Activated B cell treated with CpG ODN at 0.5 μM for 24 hours (primary cell): ENCODE measurements at regions not wholly inside any gene's neighbourhood (a gene's known extent, or its start where the extent isn't known, plus 50 kb on each side); places are given as distances from the start of the nearest gene placed in this dataset.

Experiments used
- ATAC-seq: fragments of 200-7000 bp; cut with Tn5 transposase; one replicate; pipeline ENCODE4 v1.10.0; 2021; ENCODE audit warnings: low read depth, mild to moderate bottlenecking, moderate library complexity
- CTCF ChIA-PET: fragments of 350-600 bp; sonication (Branson Sonifier 250); formaldehyde crosslinking; loops from one replicate; lab custom pipeline; 2021; ENCODE audit warnings: antibody characterized with exemption; lab: Charles Lee
- POLR2A ChIA-PET: fragments of 350-600 bp; sonication (Branson Sonifier 250); formaldehyde crosslinking; loops from one replicate; lab custom pipeline; 2021; ENCODE audit warnings: antibody characterized with exemption; lab: Charles Lee
- DNase-seq: peaks from one replicate; pipeline ENCODE4 v3.0.0; 2022
- H3K27ac Mint-ChIP-seq: one replicate; pipeline ENCODE4 v1.8.0; 2020; ENCODE audit warnings: mixed read lengths
- H3K27me3 Mint-ChIP-seq: one replicate; pipeline ENCODE4 v1.8.0; 2021; ENCODE audit warnings: mixed read lengths
- H3K36me3 Mint-ChIP-seq: one replicate; pipeline ENCODE4 v1.8.0; 2021; ENCODE audit warnings: low read depth, mixed read lengths
- H3K4me1 Mint-ChIP-seq: one replicate; pipeline ENCODE4 v1.8.0; 2021; ENCODE audit warnings: mixed read lengths
- H3K4me3 Mint-ChIP-seq: one replicate; pipeline ENCODE4 v1.8.0; 2020; ENCODE audit warnings: mild to moderate bottlenecking, mixed read lengths
- H3K9me3 Mint-ChIP-seq: one replicate; pipeline ENCODE4 v1.8.0; 2020; ENCODE audit warnings: mixed read lengths
- CTCF ChIP-seq: fragments of 200-600 bp; IDR thresholded peaks from one replicate; pipeline ENCODE4 v1.8.0; 2022; ENCODE audit warnings: antibody characterized with exemption, mild to moderate bottlenecking
- intact Hi-C: fragments of 100-400 bp; cut with micrococcal nuclease; formaldehyde crosslinking; loops from one replicate; pipeline ENCODE4 v1.15.1; 2024

DNA sequence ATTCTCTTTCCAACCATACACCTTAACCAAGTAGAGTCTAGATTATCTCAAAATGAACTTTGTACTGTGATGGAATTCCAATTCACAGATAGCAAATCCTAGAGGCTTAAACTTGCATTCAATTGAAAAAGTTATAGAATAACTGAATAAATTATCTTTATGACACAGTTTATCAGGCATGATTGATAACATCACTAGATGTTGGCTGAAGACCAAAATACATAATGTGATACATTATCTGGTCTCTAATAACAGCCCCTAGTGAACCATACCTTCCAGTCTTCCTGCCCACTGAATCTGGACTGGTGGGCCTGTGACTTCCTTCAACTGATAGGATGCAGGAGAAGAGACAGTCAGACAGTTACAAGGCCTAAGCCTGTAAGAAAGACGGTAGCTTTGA, 165.2 kb upstream of the CMC1 start:
- CTCF ChIA-PET, result no interaction called here
- Mint-ChIP-seq H3K27ac (no peak overlapping the region), H3K27me3 (no peaks in the 10 kb centered on the region), H3K4me3 (no peak overlapping the region), H3K4me1 (no peaks in the 10 kb centered on the region), H3K9me3 (no peaks in the 10 kb centered on the region), H3K36me3 (no peaks in the 10 kb centered on the region)
- DNase-seq (no peak), ATAC-seq (no peak)
- POLR2A ChIA-PET, result no interaction called here
- no peak for TF ChIP-seq CTCF
- intact Hi-C loops, result no loop called here

DNA sequence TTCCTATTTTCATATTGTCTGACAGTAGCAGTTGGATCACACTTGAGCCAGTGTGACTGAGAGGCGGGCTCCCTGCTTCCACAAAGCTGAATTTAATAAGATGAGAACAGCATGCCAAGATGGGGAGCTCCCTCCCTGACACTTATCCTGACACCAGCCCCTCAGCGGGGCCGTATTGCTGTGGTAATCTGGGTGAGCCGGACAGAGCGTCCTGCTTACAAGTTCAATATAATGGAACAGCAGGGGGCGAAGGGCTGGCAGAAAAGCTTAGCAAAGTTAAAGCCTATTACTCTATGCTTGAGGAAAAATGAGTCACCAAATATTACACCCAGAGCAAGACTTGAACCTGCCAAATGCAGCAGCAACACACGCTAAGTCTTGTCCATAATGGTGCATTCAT, 163.8 kb upstream of the CMC1 start:
- H3K27me3 Mint-ChIP-seq, result no peaks in the 10 kb centered on the region

GRCh38 chr3:28078536-28078935, 162.9 kb upstream of the CMC1 start:
- ATAC-seq (no peak), DNase-seq (no peak)
- intact Hi-C loops, result no loop called here
- CTCF ChIA-PET, result interaction anchor here (1.6 kb wide), 1 partner anchor 249 kb away, joined by 6 read pairs; no protein-coding TSS in a partner anchor
- no peaks in the 10 kb centered on the region for H3K27me3 Mint-ChIP-seq
- H3K9me3 Mint-ChIP-seq, result no peaks in the 10 kb centered on the region
- no peaks in the 10 kb centered on the region for H3K36me3 Mint-ChIP-seq
- POLR2A ChIA-PET, result no interaction called here
- H3K27ac Mint-ChIP-seq, result no peak overlapping the region
- no peaks in the 10 kb centered on the region for H3K4me1 Mint-ChIP-seq
- H3K4me3 Mint-ChIP-seq, result no peak overlapping the region
- TF ChIP-seq CTCF, result no peak

More for the DNA sequence above, 163.8 kb upstream of the CMC1 start:
- DNase-seq, result no peak
- intact Hi-C loops, result no loop called here
- Mint-ChIP-seq H3K36me3 (no peaks in the 10 kb centered on the region), H3K27ac (no peak overlapping the region), H3K4me3 (no peak overlapping the region), H3K9me3 (no peaks in the 10 kb centered on the region), H3K4me1 (no peaks in the 10 kb centered on the region)
- CTCF ChIA-PET, result interaction anchor here (1.6 kb wide), 1 partner anchor 250 kb away, joined by 6 read pairs; no protein-coding TSS in a partner anchor
- no peak for TF ChIP-seq CTCF
- no peak for ATAC-seq
- POLR2A ChIA-PET, result no interaction called here

GRCh38 chr3:28080716-28081115, 160.7 kb upstream of the CMC1 start:
- H3K36me3 Mint-ChIP-seq, result no peaks in the 10 kb centered on the region
- no peak for ATAC-seq
- intact Hi-C loops, result no loop called here
- ChIA-PET CTCF (no interaction called here), POLR2A (no interaction called here)
- H3K27ac Mint-ChIP-seq, result no peak overlapping the region
- H3K4me3 Mint-ChIP-seq, result no peak overlapping the region
- DNase-seq, result no peak
- no peaks in the 10 kb centered on the region for H3K27me3 Mint-ChIP-seq
- no peak for TF ChIP-seq CTCF
- H3K9me3 Mint-ChIP-seq, result no peaks in the 10 kb centered on the region
- H3K4me1 Mint-ChIP-seq, result no peaks in the 10 kb centered on the region

- no peaks in the 10 kb centered on the region for H3K9me3 Mint-ChIP-seq
- intact Hi-C loops, result no loop called here
- DNase-seq, result no peak
- ChIA-PET POLR2A (no interaction called here), CTCF (no interaction called here)
- no peak overlapping the region for H3K27ac Mint-ChIP-seq
- no peak for TF ChIP-seq CTCF
- H3K36me3 Mint-ChIP-seq, result no peaks in the 10 kb centered on the region
- no peak overlapping the region for H3K4me3 Mint-ChIP-seq
- ATAC-seq, result no peak
- H3K27me3 Mint-ChIP-seq, result no peaks in the 10 kb centered on the region
- H3K4me1 Mint-ChIP-seq, result no peaks in the 10 kb centered on the region
These were observed 159.9 kb upstream of the CMC1 start for GRCh38 chr3:28081533-28081947.
